Body of pancreas (tissue), 4 donors: ENCODE measurements at regions not wholly inside any gene's neighbourhood (a gene's known extent, or its start where the extent isn't known, plus 50 kb on each side); places are given as distances from the start of the nearest gene placed in this dataset.

Experiments used
- CTCF ChIP-seq, 7 experiments: fragments of 450-650 bp in 4 of 7; fragments of 200-600 bp in 3 of 7; sonication (generic) in 3 of 7; IDR thresholded peaks; one replicate each; pipeline ENCODE4 v1.5.1; 2016 to 2019; ENCODE audit warnings: antibody characterized with exemption in 7 of 7
- POLR2A ChIP-seq, 3 donors: fragments of 450-650 bp; IDR thresholded peaks; one replicate each; pipeline ENCODE4 v1.6.1; 2016; ENCODE audit warnings: antibody characterized with exemption in 3 of 3, mild to moderate bottlenecking in 2 of 3

GRCh38 chr12:127621366-127621765 is 645.6 kb upstream of the TMEM132C start:
- TF ChIP-seq CTCF (IDR thresholded peaks at IDR 0.05) (no peak), POLR2A (IDR thresholded peaks at IDR 0.05) (no peak)
